ENCODE measurements at regions not wholly inside any gene's neighbourhood (a gene's known extent, or its start where the extent isn't known, plus 50 kb on each side); places are given as distances from the start of the nearest gene placed in this dataset.
"Not testable (repeated sequence)": the region's sequence is repeated elsewhere in the genome, so short reads cannot be mapped to it uniquely, and the experiment has no call there.

DNA sequence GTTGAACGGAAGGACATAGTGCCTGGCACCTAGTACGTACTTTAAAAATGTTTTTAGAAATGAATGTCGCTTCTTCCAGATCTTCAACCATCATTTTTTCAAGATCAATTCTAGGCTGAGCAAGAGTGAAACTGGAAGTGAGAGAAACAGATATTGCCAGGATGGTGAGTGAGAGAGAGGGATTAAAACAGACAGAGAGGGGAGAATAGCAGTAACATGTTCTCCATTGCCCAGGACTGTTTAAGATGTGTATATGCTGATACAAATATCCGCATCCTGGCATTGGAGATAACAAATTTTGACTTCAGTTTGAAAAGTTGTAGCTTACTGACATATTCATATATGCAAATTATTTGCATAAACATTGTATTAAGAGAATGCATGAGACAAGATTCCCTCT lies 1156.1 kb downstream of the TBL1XR1 start:
- H3K4me3 ChIP-seq (replicated peaks; ENCODE audit: low read depth, low read length): no peak overlapping the region
- DNase-seq (ENCODE audit: low read depth): no peak
- TF ChIP-seq, protein P1, sequence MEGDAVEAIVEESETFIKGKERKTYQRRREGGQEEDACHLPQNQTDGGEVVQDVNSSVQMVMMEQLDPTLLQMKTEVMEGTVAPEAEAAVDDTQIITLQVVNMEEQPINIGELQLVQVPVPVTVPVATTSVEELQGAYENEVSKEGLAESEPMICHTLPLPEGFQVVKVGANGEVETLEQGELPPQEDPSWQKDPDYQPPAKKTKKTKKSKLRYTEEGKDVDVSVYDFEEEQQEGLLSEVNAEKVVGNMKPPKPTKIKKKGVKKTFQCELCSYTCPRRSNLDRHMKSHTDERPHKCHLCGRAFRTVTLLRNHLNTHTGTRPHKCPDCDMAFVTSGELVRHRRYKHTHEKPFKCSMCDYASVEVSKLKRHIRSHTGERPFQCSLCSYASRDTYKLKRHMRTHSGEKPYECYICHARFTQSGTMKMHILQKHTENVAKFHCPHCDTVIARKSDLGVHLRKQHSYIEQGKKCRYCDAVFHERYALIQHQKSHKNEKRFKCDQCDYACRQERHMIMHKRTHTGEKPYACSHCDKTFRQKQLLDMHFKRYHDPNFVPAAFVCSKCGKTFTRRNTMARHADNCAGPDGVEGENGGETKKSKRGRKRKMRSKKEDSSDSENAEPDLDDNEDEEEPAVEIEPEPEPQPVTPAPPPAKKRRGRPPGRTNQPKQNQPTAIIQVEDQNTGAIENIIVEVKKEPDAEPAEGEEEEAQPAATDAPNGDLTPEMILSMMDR (IDR thresholded peaks at IDR 0.05; ENCODE audit: low read length, missing control alignments): no peak

DNA sequence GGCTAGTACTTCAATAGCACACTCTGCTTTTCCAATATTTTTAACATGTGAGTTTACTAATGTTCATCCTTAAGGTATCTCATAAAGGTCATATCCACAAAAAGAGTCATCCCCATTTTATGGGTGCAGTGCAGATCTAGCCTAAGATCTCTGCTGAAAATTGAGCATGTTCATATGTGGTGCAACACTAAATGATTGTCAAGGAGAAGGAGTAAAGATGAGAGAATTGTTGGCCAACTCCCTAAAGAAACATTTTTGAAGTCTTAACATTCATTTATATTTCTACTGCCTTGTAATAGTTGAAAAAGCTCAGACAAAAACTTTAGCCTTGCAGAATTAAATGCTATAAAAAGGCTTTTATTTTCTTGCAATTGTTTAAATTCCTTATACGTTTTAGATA lies 1159.6 kb downstream of the TBL1XR1 start:
- TF ChIP-seq, protein P1 (IDR thresholded peaks at IDR 0.05; ENCODE audit: low read length, missing control alignments): no peak
- no peak overlapping the region for H3K4me3 ChIP-seq (replicated peaks; ENCODE audit: low read depth, low read length)
- no peak for DNase-seq (ENCODE audit: low read depth)

- no peak overlapping the region for H3K4me3 ChIP-seq (replicated peaks; ENCODE audit: low read depth, low read length)
- DNase-seq (ENCODE audit: low read depth): no peak
- TF ChIP-seq, protein P1 (IDR thresholded peaks at IDR 0.05; ENCODE audit: low read length, missing control alignments): no peak
Observed at GRCh38 chr3:176032043-176032442, 1165.2 kb downstream of the TBL1XR1 start.

GRCh38 chr3:176016203-176016602 lies 1157.1 kb downstream of the NAALADL2 start:
- not testable (repeated sequence) for H3K4me3 ChIP-seq (replicated peaks; ENCODE audit: low read depth, low read length); DNase-seq (ENCODE audit: low read depth)

DNA sequence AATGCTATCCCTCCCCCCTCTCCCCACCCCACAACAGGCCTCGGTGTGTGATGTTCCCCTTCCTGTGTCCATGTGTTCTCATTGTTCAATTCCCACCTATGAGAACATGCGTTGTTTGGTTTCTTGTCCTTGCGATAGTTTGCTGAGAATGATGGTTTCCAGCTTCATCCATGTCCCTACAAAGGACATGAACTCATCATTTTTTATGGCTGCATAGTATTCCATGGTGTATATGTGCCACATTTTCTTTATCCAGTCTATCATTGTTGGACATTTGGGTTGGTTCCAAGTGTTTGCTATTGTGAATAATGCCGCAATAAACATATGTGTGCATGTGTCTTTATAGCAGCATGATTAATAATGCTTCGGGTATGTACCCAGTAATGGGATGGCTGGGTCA lies 1156.1 kb downstream of the NAALADL2 start:
- DNase-seq (ENCODE audit: low read depth): not testable (repeated sequence)

DNA sequence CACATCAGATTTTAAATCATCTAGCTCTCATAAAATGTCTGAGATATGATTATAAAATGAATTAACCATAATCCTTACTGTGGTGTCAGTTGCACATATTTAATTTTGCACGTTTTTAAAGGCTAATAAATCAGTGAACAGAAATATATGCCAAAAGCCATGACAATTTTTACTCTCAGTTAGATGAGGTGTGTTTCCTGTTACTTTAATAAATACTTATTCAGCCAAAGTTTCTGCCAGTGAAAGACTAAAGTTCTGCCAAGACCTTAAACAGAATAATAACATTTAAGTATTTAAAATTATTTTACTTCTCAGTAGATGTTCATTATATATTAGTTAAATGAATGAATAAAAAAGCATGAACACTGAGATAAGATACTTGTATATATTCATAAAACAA lies 1150.1 kb downstream of the NAALADL2 start:
- H3K4me3 ChIP-seq (replicated peaks; ENCODE audit: low read depth, low read length): no peak overlapping the region
- no peak for DNase-seq (ENCODE audit: low read depth)
- TF ChIP-seq, protein P1 (IDR thresholded peaks at IDR 0.05; ENCODE audit: low read length, missing control alignments): no peak

More for the DNA sequence above, 1156.1 kb downstream of the NAALADL2 start:
- not testable (repeated sequence) for H3K4me3 ChIP-seq (replicated peaks; ENCODE audit: low read depth, low read length)

- DNase-seq (ENCODE audit: low read depth): no peak
- TF ChIP-seq, protein P1 (IDR thresholded peaks at IDR 0.05; ENCODE audit: low read length, missing control alignments): no peak
- H3K4me3 ChIP-seq (replicated peaks; ENCODE audit: low read depth, low read length): no peak overlapping the region
Observed at GRCh38 chr3:176005564-176005963, 1146.4 kb downstream of the NAALADL2 start.

- H3K4me3 ChIP-seq (replicated peaks; ENCODE audit: low read depth, low read length): no peak overlapping the region
- DNase-seq (ENCODE audit: low read depth): no peak
- TF ChIP-seq, protein P1 (IDR thresholded peaks at IDR 0.05; ENCODE audit: low read length, missing control alignments): no peak
Observed at GRCh38 chr3:175989161-175989560, 1130.0 kb downstream of the NAALADL2 start.
